Activated B cell treated with CpG ODN at 0.5 μM for 24 hours (primary cell): ENCODE measurements at regions not wholly inside any gene's neighbourhood (a gene's known extent, or its start where the extent isn't known, plus 50 kb on each side); places are given as distances from the start of the nearest gene placed in this dataset.

Source experiments
- ATAC-seq: fragments of 200-7000 bp; cut with Tn5 transposase; one replicate; pipeline ENCODE4 v1.10.0; 2021; ENCODE audit warnings: low read depth, mild to moderate bottlenecking, moderate library complexity
- CTCF ChIA-PET: fragments of 350-600 bp; sonication (Branson Sonifier 250); formaldehyde crosslinking; loops from one replicate; lab custom pipeline; 2021; ENCODE audit warnings: antibody characterized with exemption; lab: Charles Lee
- POLR2A ChIA-PET: fragments of 350-600 bp; sonication (Branson Sonifier 250); formaldehyde crosslinking; loops from one replicate; lab custom pipeline; 2021; ENCODE audit warnings: antibody characterized with exemption; lab: Charles Lee
- DNase-seq: peaks from one replicate; pipeline ENCODE4 v3.0.0; 2022
- H3K27ac Mint-ChIP-seq: one replicate; pipeline ENCODE4 v1.8.0; 2020; ENCODE audit warnings: mixed read lengths
- H3K27me3 Mint-ChIP-seq: one replicate; pipeline ENCODE4 v1.8.0; 2021; ENCODE audit warnings: mixed read lengths
- H3K36me3 Mint-ChIP-seq: one replicate; pipeline ENCODE4 v1.8.0; 2021; ENCODE audit warnings: low read depth, mixed read lengths
- H3K4me1 Mint-ChIP-seq: one replicate; pipeline ENCODE4 v1.8.0; 2021; ENCODE audit warnings: mixed read lengths
- H3K4me3 Mint-ChIP-seq: one replicate; pipeline ENCODE4 v1.8.0; 2020; ENCODE audit warnings: mild to moderate bottlenecking, mixed read lengths
- H3K9me3 Mint-ChIP-seq: one replicate; pipeline ENCODE4 v1.8.0; 2020; ENCODE audit warnings: mixed read lengths
- intact Hi-C: fragments of 100-400 bp; cut with micrococcal nuclease; formaldehyde crosslinking; loops from one replicate; pipeline ENCODE4 v1.15.1; 2024
- TF ChIP-seq, protein P1 (sequence below): fragments of 200-600 bp; IDR thresholded peaks from one replicate; pipeline ENCODE4 v1.8.0; 2022; ENCODE audit warnings: antibody characterized with exemption, mild to moderate bottlenecking

DNA sequence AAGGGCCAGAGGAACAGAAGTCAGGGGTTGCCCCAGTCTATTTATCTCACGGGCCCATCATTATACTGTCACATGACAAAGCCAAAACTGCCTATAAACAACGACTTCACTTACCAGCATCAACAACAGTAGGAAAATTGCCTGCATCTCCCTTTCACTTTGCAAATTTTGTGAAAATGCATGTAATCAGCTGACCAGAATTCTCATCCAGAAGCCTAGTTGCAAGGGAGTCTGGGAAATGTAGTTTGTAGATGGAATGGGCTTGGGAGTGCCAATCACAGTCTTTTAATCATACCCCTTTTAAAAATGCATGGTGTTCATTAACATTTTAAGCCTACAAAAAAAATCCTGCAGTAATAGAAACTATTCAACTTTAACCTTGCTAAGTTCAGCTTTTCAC is 369.3 kb upstream of the TMPO start:
- H3K27ac Mint-ChIP-seq, result no peak overlapping the region
- TF ChIP-seq, protein P1, sequence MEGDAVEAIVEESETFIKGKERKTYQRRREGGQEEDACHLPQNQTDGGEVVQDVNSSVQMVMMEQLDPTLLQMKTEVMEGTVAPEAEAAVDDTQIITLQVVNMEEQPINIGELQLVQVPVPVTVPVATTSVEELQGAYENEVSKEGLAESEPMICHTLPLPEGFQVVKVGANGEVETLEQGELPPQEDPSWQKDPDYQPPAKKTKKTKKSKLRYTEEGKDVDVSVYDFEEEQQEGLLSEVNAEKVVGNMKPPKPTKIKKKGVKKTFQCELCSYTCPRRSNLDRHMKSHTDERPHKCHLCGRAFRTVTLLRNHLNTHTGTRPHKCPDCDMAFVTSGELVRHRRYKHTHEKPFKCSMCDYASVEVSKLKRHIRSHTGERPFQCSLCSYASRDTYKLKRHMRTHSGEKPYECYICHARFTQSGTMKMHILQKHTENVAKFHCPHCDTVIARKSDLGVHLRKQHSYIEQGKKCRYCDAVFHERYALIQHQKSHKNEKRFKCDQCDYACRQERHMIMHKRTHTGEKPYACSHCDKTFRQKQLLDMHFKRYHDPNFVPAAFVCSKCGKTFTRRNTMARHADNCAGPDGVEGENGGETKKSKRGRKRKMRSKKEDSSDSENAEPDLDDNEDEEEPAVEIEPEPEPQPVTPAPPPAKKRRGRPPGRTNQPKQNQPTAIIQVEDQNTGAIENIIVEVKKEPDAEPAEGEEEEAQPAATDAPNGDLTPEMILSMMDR, result no peak
- no peaks in the 10 kb centered on the region for H3K9me3 Mint-ChIP-seq
- H3K4me1 Mint-ChIP-seq, result no peaks in the 10 kb centered on the region
- DNase-seq, result no peak
- no peaks in the 10 kb centered on the region for H3K36me3 Mint-ChIP-seq
- H3K4me3 Mint-ChIP-seq, result no peak overlapping the region
- ATAC-seq, result no peak
- intact Hi-C loops, result no loop called here
- no peaks in the 10 kb centered on the region for H3K27me3 Mint-ChIP-seq
- ChIA-PET CTCF (no interaction called here), POLR2A (no interaction called here)

GRCh38 chr12:98146487-98146886 is 368.9 kb upstream of the TMPO start:
- Mint-ChIP-seq H3K27me3 (no peaks in the 10 kb centered on the region), H3K36me3 (no peaks in the 10 kb centered on the region), H3K9me3 (no peaks in the 10 kb centered on the region), H3K4me3 (no peak overlapping the region), H3K27ac (no peak overlapping the region), H3K4me1 (no peaks in the 10 kb centered on the region)
- TF ChIP-seq, protein P1, result no peak
- intact Hi-C loops, result no loop called here
- ChIA-PET POLR2A (no interaction called here), CTCF (no interaction called here)
- ATAC-seq (no peak), DNase-seq (no peak)

GRCh38 chr12:98149270-98149669 is 366.1 kb upstream of the TMPO start:
- H3K27me3 Mint-ChIP-seq, result peaks cover 2% of the 10 kb centered on the region
- no peak overlapping the region for H3K27ac Mint-ChIP-seq
- TF ChIP-seq, protein P1, result no peak
- H3K4me1 Mint-ChIP-seq, result no peaks in the 10 kb centered on the region
- DNase-seq (no peak), ATAC-seq (no peak)
- H3K36me3 Mint-ChIP-seq, result no peaks in the 10 kb centered on the region
- no peaks in the 10 kb centered on the region for H3K9me3 Mint-ChIP-seq
- ChIA-PET CTCF (no interaction called here), POLR2A (no interaction called here)
- H3K4me3 Mint-ChIP-seq, result no peak overlapping the region
- intact Hi-C loops, result no loop called here

DNA sequence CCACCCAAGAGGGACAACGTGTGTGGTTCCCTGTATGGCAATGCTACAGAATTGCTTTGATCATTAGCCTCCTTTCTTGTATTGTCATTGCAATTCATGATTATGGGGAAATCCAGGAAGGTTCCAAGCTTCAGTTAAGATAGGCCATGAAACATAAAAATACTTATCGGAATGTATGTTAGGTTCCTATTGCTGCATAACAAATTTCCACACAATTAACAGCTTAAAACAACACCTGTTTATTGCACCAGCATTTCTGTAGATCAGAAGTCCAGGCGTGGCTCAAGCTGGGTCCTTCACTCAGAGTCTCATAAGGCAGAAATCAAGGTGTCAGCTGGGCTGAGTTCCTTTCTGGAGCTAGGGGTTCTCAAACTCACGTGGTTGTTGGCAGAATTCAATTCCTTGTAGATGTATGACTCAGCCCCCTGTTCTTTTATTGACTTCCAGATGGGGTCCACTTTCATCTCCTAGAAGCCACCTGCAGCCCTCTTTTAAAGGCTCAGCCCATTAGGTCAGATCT is 365.6 kb upstream of the TMPO start:
- intact Hi-C loops, result no loop called here
- Mint-ChIP-seq H3K4me3 (no peak overlapping the region), H3K27ac (no peak overlapping the region), H3K4me1 (no peaks in the 10 kb centered on the region), H3K27me3 (peaks cover 2% of the 10 kb centered on the region), H3K9me3 (no peaks in the 10 kb centered on the region), H3K36me3 (no peaks in the 10 kb centered on the region)
- ChIA-PET POLR2A (no interaction called here), CTCF (no interaction called here)
- ATAC-seq, result no peak
- no peak for DNase-seq
- TF ChIP-seq, protein P1, result no peak

GRCh38 chr12:98151105-98151590 is 364.2 kb upstream of the TMPO start:
- peaks cover 2% of the 10 kb centered on the region for H3K27me3 Mint-ChIP-seq
- no peaks in the 10 kb centered on the region for H3K9me3 Mint-ChIP-seq
- H3K27ac Mint-ChIP-seq, result no peak overlapping the region
- DNase-seq, result no peak
- no peaks in the 10 kb centered on the region for H3K36me3 Mint-ChIP-seq
- no peaks in the 10 kb centered on the region for H3K4me1 Mint-ChIP-seq
- TF ChIP-seq, protein P1, result no peak
- CTCF ChIA-PET, result no interaction called here
- no peak for ATAC-seq
- intact Hi-C loops, result no loop called here
- POLR2A ChIA-PET, result no interaction called here
- H3K4me3 Mint-ChIP-seq, result no peak overlapping the region
